GF-D8 (cell line): ENCODE measurements at regions not wholly inside any gene's neighbourhood (a gene's known extent, or its start where the extent isn't known, plus 50 kb on each side); places are given as distances from the start of the nearest gene placed in this dataset.

Experiments
- DNase-seq: peaks from one replicate; lab custom pipeline; 2025; lab: John Stamatoyannopoulos, UW

DNA sequence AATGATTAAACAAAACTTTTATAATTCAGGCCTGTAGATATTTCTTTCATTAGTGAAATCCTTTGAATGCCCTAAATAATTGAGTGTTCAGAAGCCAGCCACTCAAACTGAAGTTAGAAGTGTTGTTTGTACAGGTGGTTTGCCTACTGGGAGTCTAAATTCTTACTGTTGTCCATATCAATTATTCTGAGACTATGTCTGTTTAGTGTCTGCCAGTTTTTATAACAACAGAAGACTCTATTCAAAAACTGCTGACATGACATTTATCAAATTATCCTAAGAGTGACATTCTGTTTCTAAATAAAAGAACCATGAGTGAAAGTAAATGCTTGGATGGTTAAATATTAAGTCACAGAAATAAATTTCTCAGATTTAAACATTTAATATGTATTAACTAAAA is 375.1 kb downstream of the FAT4 start:
- no peak for DNase-seq

DNA sequence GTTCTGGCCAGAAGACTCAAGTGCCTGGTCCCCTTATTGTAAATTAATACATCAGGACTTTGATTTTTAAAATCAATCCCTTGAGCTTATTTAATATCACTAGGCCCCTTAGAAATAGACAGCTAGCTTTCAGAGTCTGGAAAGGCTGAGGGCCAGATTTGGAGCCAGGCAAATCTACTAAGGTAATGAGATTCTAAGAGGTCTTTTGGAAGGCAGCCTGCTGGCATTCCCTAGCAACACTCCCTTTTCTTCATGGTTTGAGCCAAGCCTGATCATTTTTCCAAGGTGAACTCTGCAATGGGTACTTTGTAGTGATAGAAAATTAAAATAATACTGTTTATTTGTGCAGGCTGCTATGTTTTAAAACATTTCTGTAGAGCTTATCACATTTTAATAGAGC is 378.5 kb downstream of the FAT4 start:
- no peak for DNase-seq

DNA sequence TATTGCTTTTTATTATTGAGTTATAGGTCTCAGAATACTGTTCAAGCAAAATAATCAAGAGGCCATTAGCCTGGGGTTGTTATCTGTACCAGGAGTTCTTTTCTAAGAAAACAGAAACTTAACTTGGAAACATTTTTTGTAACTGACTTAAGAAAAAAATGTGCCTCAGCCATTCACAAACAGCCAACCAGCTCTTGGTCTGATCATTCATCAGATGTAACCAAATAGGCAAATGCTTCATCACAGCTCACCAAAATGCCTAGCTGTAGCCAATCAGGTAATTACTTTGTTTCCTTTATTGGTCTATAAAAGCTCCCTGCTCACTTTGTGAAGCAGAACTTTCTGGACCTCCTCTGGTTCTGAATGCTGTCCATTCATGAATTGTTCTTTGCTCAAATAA is 387.7 kb downstream of the FAT4 start:
- DNase-seq: no peak

GRCh38 chr4:125703443-125703842 is 388.7 kb downstream of the FAT4 start:
- no peak for DNase-seq

DNA sequence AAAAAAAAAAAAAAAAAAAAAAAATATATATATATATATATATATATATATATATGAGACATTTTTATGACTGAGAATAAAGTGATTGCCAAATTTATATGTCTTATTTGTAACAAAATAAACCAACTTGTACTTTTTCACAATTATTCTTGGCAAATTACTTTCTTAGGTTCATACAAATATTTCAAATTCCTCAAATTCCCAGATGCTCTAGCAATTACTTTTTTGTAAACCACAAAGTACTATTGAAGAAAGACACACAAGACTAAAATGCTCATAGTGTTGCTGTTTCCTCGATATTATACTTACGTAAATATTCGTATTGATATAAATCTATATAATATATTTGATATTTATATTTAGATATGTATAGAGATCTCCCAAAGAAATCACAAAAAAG is 390.0 kb downstream of the FAT4 start:
- DNase-seq: no peak

GRCh38 chr4:125705681-125706080 is 390.9 kb downstream of the FAT4 start:
- no peak for DNase-seq

- DNase-seq: no peak
These were observed 392.6 kb downstream of the FAT4 start for GRCh38 chr4:125707397-125707796.

GRCh38 chr4:125710766-125711165 is 396.0 kb downstream of the FAT4 start:
- DNase-seq: no peak

GRCh38 chr4:125714049-125714448 is 399.3 kb downstream of the FAT4 start:
- no peak for DNase-seq

GRCh38 chr4:125714845-125715244 is 400.1 kb downstream of the FAT4 start:
- DNase-seq: no peak

DNA sequence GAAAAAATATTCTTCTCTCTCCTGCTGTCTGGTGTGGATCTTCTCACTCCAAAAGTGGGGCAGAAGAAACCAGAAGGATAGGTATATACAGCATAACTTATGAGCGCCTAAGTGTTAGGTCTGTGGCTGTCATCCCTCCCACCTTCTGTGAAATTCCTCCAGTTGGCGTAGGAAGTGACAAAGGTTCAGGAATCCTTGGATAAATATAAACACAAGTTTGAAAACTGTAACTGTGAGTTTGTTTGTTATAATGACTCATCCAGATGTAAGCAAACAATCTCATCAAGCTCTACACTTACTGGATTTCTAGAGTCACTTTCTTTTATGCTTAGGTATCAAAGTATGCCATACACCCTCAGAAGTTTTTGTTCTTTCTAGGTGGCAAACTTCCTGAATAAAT is 405.2 kb downstream of the FAT4 start:
- no peak for DNase-seq

- no peak for DNase-seq
These were observed 407.3 kb downstream of the FAT4 start for GRCh38 chr4:125722009-125722408.

GRCh38 chr4:125725957-125726525 is 411.3 kb downstream of the FAT4 start:
- DNase-seq: no peak

DNA sequence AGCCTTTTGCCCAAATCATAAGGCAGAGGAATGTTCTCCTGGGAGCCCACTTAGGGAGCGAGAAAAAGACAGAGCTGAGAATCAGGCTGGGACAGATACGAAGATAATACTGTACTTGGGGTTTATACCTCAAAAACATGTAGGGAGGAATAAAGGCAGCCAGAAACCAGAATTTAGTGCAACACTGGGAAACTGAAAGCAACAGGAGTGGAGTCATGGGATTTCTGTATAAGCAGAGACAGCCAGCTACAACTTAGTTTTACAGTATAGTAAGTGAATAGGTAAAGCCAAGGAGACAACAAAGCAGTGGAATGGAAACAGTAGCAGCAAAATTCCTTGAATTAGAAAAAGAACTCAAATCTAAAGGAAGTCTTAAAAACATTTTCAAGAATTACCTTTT is 413.2 kb downstream of the FAT4 start:
- no peak for DNase-seq

- DNase-seq: no peak
These were observed 413.8 kb downstream of the FAT4 start for GRCh38 chr4:125728568-125728967.

- DNase-seq: no peak
These were observed 414.4 kb downstream of the FAT4 start for GRCh38 chr4:125729171-125729570.

DNA sequence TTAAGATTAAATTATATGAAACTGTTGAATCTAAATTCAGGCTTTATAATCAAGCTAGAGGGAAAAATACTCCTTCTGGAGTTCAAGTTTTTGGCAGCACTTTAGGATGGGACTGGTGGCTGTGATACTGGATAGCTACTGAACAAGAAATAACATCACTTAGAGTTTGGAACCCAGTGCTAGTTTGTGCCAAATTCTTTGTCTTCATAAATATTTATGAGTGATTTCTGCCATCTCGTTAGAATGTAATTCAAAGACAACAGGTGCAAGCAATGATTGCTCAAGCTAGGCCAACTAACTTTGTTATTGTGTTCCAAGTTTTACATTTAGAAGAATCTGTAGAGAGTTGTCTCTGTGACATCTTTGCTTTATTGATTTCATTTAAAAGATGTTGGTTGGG is 417.9 kb downstream of the FAT4 start:
- DNase-seq: no peak

DNA sequence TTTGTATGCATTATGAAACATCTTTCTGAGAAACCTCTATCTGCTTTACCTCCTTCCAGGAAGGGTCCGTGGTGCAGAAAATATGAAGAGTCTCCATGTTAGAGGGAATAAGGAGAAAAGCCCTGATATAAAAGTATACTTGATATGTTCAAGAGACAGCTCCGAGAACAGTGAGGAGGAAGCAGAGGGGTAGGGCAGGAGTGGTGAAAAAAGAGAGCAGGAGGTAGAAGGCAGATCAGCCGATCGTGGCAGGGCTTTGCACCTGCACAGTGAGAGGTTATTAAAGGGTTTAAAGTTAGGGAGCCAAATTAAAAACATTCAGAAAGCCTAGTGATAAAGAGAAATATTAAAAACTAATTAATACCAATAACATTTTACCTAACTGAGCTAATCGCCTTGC is 419.7 kb downstream of the FAT4 start:
- DNase-seq: no peak

GRCh38 chr4:125735102-125735501 is 420.3 kb downstream of the FAT4 start:
- no peak for DNase-seq

DNA sequence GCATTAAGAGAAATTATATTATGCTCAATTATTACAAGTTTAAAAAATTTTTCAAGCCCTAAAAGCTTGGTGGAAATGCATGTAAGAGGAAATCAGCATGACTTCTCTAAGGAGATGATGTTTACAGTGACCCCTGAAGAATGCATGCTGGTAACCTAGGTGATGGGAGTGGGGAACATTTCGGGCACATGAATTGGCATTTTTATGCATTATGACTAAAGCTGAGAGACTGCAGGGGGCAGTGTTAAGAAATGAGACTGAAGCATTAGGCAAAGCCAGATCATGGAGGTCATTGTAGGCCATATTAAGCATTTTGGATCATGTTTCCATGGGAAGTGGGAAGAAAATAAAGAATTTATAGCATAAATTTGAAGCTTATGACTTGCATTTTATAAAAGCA is 421.3 kb downstream of the FAT4 start:
- DNase-seq: no peak

GRCh38 chr4:125739760-125740159 is 425.0 kb downstream of the FAT4 start:
- no peak for DNase-seq

DNA sequence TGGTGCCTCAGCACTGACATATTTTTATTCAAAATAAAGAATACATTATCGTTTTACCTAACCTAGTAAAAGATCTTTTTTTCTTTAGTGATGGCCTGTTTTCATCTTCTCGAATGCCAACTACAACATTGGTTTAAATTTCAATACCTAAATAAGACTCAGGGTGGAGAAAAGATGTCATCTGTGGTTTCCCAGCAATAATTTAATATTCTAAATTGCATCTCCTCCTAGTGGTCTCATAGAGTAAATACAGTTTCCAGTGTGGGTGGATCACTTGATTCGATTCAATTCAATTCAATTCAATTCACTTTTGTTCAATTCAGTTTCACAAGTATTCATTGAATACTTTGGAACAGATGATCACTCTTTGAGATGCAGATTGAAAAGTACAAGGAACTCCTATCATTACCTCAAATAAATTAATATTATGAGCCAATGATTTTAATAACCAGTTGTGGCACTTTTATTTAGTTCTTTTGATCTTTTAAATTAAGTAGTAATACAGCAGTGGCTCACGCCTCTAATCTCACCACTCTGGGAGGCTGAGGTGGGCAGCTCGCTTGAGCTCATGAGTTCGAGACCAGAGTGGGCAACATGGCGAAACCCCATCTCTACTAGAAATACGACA is 427.2 kb downstream of the FAT4 start:
- no peak for DNase-seq

DNA sequence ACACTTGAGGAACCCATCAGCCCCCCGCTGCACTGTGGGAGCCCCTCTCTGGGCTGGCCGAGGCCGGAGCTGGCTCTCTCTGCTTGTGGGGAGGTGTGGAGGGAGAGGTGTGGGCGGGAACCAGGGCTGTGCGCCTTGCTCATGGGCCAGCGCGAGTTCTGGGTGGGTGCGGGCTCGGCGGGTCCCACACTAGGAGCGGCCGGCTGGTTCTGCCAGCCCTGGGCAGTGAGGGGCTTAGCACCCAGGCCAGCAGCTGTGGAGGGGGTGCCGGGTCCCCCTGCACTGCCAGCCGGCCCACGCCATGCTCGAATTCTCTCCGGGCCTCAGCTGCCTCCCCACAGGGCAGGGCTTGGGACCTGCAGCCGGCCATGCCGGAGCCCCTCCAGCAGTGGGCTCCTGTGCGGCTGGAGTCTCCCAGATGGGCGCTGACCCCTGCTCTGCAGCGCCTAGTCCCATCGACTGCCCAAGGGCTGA is 430.2 kb downstream of the FAT4 start:
- no peak for DNase-seq

DNA sequence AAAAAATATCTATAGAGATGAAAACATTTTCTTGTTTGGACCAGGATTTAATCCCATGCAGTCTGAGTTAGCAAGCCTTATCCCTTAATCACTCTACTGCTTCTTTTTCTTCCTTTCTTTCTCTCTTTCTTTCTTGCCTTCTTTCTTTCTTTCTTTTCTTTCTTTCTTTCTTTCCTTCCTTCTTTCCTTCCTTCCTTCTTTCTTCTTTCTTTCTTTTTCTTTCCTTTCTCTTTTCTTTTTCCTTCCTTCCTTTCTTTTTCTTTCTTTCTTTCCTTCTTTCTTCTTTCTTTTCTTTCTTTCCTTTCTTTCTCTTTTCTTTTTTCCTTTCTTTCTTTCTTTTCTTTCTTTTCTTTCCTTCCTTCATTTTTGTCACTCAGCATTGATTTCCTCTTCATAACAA is 434.6 kb downstream of the FAT4 start:
- no peak for DNase-seq
